Coronary artery (tissue), 2 donors: ENCODE measurements at regions not wholly inside any gene's neighbourhood (a gene's known extent, or its start where the extent isn't known, plus 50 kb on each side); places are given as distances from the start of the nearest gene placed in this dataset.
"Not testable (repeated sequence)": the region's sequence is repeated elsewhere in the genome, so short reads cannot be mapped to it uniquely, and the experiment has no call there.

ENCODE experiments used
- DNase-seq: peaks from one replicate; pipeline ENCODE4 v3.0.0-alpha.2; 2017; ENCODE audit warnings: low spot score
- H3K27ac ChIP-seq, 2 donors: fragments of 200-600 bp; sonication (generic); one replicate each; pipeline ENCODE4 v1.5.1; 2016 to 2019
- H3K4me3 ChIP-seq: fragments of 200-600 bp; sonication (generic); 2 replicates; pipeline ENCODE4 v1.5.1; 2016; ENCODE audit warnings: mild to moderate bottlenecking, moderate library complexity
- TF ChIP-seq, protein P1 (sequence below): fragments of 200-600 bp; sonication (generic); IDR thresholded peaks from one replicate; pipeline ENCODE4 v1.5.1; 2019; ENCODE audit warnings: antibody characterized with exemption

GRCh38 chr12:131444220-131445164 is 266.4 kb upstream of the SFSWAP start:
- no peak overlapping the region for H3K4me3 ChIP-seq
- H3K27ac ChIP-seq: no peak overlapping the region
- no peak for DNase-seq
- TF ChIP-seq, protein P1, sequence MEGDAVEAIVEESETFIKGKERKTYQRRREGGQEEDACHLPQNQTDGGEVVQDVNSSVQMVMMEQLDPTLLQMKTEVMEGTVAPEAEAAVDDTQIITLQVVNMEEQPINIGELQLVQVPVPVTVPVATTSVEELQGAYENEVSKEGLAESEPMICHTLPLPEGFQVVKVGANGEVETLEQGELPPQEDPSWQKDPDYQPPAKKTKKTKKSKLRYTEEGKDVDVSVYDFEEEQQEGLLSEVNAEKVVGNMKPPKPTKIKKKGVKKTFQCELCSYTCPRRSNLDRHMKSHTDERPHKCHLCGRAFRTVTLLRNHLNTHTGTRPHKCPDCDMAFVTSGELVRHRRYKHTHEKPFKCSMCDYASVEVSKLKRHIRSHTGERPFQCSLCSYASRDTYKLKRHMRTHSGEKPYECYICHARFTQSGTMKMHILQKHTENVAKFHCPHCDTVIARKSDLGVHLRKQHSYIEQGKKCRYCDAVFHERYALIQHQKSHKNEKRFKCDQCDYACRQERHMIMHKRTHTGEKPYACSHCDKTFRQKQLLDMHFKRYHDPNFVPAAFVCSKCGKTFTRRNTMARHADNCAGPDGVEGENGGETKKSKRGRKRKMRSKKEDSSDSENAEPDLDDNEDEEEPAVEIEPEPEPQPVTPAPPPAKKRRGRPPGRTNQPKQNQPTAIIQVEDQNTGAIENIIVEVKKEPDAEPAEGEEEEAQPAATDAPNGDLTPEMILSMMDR: no peak

DNA sequence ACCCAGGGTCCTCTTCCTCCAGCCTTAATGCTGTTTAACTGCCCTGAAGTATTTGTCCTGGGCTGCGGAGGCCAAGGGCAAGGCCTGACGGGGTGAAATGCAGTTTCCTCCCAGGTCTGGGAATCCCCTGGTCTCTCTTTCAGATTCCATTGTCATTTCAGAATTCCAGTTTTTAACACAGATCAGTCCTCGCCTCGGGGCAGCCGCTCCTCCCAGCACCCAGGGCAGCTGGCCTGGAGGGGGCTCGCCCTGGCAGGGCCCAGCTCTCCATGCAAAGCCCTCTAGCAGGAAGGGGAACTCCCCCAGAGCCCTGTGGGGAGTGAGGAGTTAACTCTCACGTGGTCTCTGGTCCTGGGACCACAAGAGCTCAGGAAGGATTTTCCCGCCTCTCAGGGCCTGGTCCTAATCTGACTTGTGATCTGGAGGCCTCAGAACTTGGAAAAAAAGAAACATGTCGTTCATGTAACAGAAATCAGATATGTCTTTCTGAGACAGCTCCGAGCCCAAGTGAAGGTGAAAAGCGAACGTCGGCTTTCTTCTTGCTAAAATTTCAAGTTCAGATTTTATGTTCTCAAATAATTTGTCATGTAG is 265.6 kb upstream of the SFSWAP start:
- Histone ChIP-seq H3K4me3 (no peak overlapping the region), H3K27ac (no peak overlapping the region)
- TF ChIP-seq, protein P1: no peak
- no peak for DNase-seq

GRCh38 chr12:131445795-131446194 is 265.1 kb upstream of the SFSWAP start:
- no peak for DNase-seq
- no peak overlapping the region for H3K27ac ChIP-seq
- TF ChIP-seq, protein P1: no peak
- H3K4me3 ChIP-seq: no peak overlapping the region

DNA sequence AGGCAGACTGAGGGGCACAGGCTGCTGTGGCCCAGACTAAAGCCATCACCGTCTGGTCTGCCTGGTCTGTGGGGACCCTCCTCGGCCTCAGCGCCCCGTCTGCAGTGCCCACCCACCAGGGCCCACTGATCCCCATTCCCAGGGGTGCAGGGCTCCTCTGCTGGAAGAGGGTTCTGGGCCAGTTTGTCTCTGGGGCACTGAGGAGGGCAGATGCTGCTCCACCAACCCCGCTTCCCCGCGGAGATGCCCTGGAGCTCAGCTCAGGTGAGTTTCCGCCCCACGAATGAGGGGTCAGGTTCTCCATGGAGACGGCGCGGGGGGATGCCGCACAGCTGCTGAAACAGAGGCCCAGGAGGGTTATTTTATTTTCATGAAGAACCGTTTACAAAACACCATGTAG is 263.3 kb upstream of the SFSWAP start:
- DNase-seq, H3K27ac ChIP-seq, H3K4me3 ChIP-seq: not testable (repeated sequence)

DNA sequence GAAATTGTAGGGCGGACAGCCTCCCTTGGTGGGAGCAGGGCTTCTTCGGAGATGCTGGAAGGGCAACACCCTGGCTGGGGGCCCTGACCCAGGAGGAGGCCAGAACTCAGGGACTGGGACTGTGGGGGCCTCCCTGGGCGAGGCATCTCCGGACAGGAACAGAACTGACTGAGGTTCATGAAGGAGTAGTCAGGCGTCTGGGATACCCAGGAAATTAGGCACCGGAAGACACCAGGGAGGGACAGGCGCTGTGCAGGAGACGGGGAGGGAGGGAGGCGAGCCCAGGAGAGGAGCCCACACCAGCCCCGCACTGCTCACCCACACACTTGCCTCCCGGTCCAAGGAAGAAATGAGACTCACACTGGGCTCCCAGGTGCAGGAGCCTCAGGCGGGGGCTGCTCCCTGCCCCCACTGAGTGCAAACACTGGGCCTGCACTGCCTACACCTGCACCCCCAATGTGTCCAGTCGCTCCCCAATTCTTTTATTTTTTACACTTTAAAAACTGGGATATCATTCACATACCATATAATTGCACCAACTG is 262.6 kb upstream of the SFSWAP start:
- no peak for DNase-seq

GRCh38 chr12:131449027-131449426 is 261.9 kb upstream of the SFSWAP start:
- no peak overlapping the region for H3K4me3 ChIP-seq
- H3K27ac ChIP-seq: no peak overlapping the region
- TF ChIP-seq, protein P1: no peak
- no peak for DNase-seq

More for the DNA sequence above, 262.6 kb upstream of the SFSWAP start:
- Histone ChIP-seq H3K27ac (no peak overlapping the region), H3K4me3 (no peak overlapping the region)
- TF ChIP-seq, protein P1: no peak

DNA sequence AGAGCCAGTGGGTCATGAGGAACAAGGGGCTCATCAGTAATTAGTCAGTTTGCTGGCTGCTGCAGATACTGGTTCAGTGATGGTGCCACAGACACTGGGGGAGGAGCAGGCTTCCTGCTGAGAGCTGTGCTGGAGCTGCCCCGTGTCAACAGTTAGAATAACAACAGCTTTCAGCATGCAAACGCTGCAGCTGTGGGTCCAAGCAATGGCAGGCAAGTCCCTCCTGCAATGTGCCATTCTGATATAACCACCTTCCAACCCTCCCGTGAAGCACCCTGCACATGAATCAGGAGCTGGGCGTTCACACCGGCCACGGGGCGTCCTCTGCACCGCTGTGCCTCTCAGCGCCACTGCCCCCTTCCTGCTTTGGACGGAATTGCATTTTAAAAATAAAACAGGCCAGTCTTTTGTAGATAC is 258.4 kb upstream of the SFSWAP start:
- TF ChIP-seq, protein P1: no peak
- DNase-seq: no peak
- Histone ChIP-seq H3K4me3 (no peak overlapping the region), H3K27ac (no peak overlapping the region)
